CD14-positive monocyte (primary cell): ENCODE measurements at regions not wholly inside any gene's neighbourhood (a gene's known extent, or its start where the extent isn't known, plus 50 kb on each side); places are given as distances from the start of the nearest gene placed in this dataset.

Experiments
- DNase-seq, 3 donors: peaks; one replicate each; pipeline ENCODE4 v3.0.0-alpha.2; 2011 to 2022
- H2AFZ ChIP-seq: 2 replicates; pipeline ENCODE4 v1.6.0; 2012; ENCODE audit warnings: mild to moderate bottlenecking, low read depth, low read length, inconsistent platforms; ENCODE audit not compliant: insufficient read depth, poor library complexity, severe bottlenecking
- H3K27ac ChIP-seq, 2 donors: 1 replicate in 1 of 2; 2 replicates in 1 of 2; pipeline ENCODE4 v1.5.1; 2012 to 2013; ENCODE audit warnings: low read length in 2 of 2, control low read depth in 1 of 2, inconsistent platforms in 1 of 2, low read depth in 1 of 2, mild to moderate bottlenecking in 1 of 2
- H3K27me3 ChIP-seq, 2 donors: one replicate each; pipeline versions ENCODE4 v1.6.0 to v1.6.1; 2011 to 2013; ENCODE audit warnings: low read length in 2 of 2; ENCODE audit not compliant: control insufficient read depth in 2 of 2, insufficient read depth in 2 of 2
- H3K36me3 ChIP-seq, 2 donors: replicated peaks in 1 of 2; 1 replicate in 1 of 2; 2 replicates in 1 of 2; pipeline versions ENCODE4 v1.5.1 to v1.6.1; 2012 to 2013; ENCODE audit warnings: low read length in 2 of 2, control low read depth in 1 of 2, inconsistent platforms in 1 of 2, mild to moderate bottlenecking in 1 of 2; ENCODE audit not compliant: insufficient read depth in 2 of 2, control insufficient read depth in 1 of 2
- H3K4me1 ChIP-seq, 2 donors: 1 replicate in 1 of 2; 2 replicates in 1 of 2; pipeline versions ENCODE4 v1.5.1 to v1.6.1; 2012 to 2013; ENCODE audit warnings: low read length in 2 of 2, control low read depth in 1 of 2, inconsistent platforms in 1 of 2, mild to moderate bottlenecking in 1 of 2, moderate library complexity in 1 of 2; ENCODE audit not compliant: insufficient read depth in 2 of 2, control insufficient read depth in 1 of 2
- H3K4me2 ChIP-seq: replicated peaks from 2 replicates; pipeline ENCODE3; 2012; ENCODE audit warnings: low read length, moderate library complexity, mild to moderate bottlenecking; ENCODE audit not compliant: poor library complexity, severe bottlenecking; ENCODE audit errors: extremely low read depth
- H3K4me3 ChIP-seq, 3 experiments: fragments of 200-600 bp in 1 of 3; sonication (generic) in 1 of 3; replicated peaks in 1 of 3; 1 replicate in 2 of 3; 2 replicates in 1 of 3; pipeline ENCODE4 v1.5.1; 2011 to 2013; ENCODE audit warnings: low read length in 3 of 3, mild to moderate bottlenecking in 3 of 3, control low read depth in 2 of 3, low read depth in 2 of 3, inconsistent platforms in 1 of 3, moderate library complexity in 1 of 3
- H3K79me2 ChIP-seq: 2 replicates; pipeline ENCODE4 v1.6.0; 2012; ENCODE audit warnings: mild to moderate bottlenecking, control low read depth, inconsistent platforms, low read length, moderate library complexity; ENCODE audit not compliant: insufficient read depth
- H3K9ac ChIP-seq: 2 replicates; pipeline ENCODE4 v1.6.0; 2017; ENCODE audit warnings: low read length, mild to moderate bottlenecking; ENCODE audit not compliant: insufficient read depth, poor library complexity, severe bottlenecking
- H3K9me3 ChIP-seq, 2 donors: replicated peaks in 1 of 2; 1 replicate in 1 of 2; 2 replicates in 1 of 2; pipeline versions ENCODE4 v1.5.1 to v1.6.1; 2012 to 2013; ENCODE audit warnings: low read length in 2 of 2, control low read depth in 1 of 2; ENCODE audit not compliant: control insufficient read depth in 1 of 2, insufficient read depth in 1 of 2
- H4K20me1 ChIP-seq: 2 replicates; pipeline ENCODE4 v1.6.0; 2012; ENCODE audit warnings: mild to moderate bottlenecking, low read length, control low read depth, moderate library complexity; ENCODE audit not compliant: insufficient read depth
- H3K27ac Mint-ChIP-seq, 7 donors: one replicate each; pipeline ENCODE4 v1.8.0; 2020; ENCODE audit warnings: mild to moderate bottlenecking in 7 of 7, mixed read lengths in 7 of 7, moderate library complexity in 6 of 7, inconsistent platforms in 2 of 7
- H3K27me3 Mint-ChIP-seq, 3 donors: one replicate each; pipeline ENCODE4 v1.8.0; 2021 to 2022; ENCODE audit warnings: low read depth in 3 of 3, mild to moderate bottlenecking in 3 of 3, mixed read lengths in 3 of 3, moderate library complexity in 3 of 3, inconsistent platforms in 1 of 3
- H3K36me3 Mint-ChIP-seq, 2 donors: one replicate each; pipeline ENCODE4 v1.8.0; 2020; ENCODE audit warnings: mixed read lengths in 2 of 2, inconsistent platforms in 1 of 2, mild to moderate bottlenecking in 1 of 2
- H3K4me1 Mint-ChIP-seq: one replicate; pipeline ENCODE4 v1.8.0; 2020; ENCODE audit warnings: mild to moderate bottlenecking, mixed read lengths
- H3K4me3 Mint-ChIP-seq, 2 donors: one replicate each; pipeline ENCODE4 v1.8.0; 2020; ENCODE audit warnings: mild to moderate bottlenecking in 2 of 2, mixed read lengths in 2 of 2, moderate library complexity in 1 of 2
- H3K9me3 Mint-ChIP-seq, 7 donors: one replicate each; pipeline ENCODE4 v1.8.0; 2020 to 2022; ENCODE audit warnings: mixed read lengths in 7 of 7, mild to moderate bottlenecking in 6 of 7, moderate library complexity in 6 of 7, inconsistent platforms in 2 of 7
- WGBS: methylation state at CpG from one replicate; pipeline ENCODE4 v1.1.5; 2013; ENCODE audit warnings: missing lambda C conversion rate; ENCODE audit not compliant: insufficient coverage; 5-methylcytosine and 5-hydroxymethylcytosine counted together
- intact Hi-C, 2 donors: fragments of 100-400 bp; cut with micrococcal nuclease; formaldehyde crosslinking; loops; one replicate each; pipeline versions ENCODE4 v1.15.0 to v1.15.1; 2023
- TF ChIP-seq, protein P1 (sequence below): fragments of 200-600 bp; IDR thresholded peaks from one replicate; pipeline ENCODE4 v1.8.0; 2022; ENCODE audit warnings: antibody characterized with exemption, mild to moderate bottlenecking

DNA sequence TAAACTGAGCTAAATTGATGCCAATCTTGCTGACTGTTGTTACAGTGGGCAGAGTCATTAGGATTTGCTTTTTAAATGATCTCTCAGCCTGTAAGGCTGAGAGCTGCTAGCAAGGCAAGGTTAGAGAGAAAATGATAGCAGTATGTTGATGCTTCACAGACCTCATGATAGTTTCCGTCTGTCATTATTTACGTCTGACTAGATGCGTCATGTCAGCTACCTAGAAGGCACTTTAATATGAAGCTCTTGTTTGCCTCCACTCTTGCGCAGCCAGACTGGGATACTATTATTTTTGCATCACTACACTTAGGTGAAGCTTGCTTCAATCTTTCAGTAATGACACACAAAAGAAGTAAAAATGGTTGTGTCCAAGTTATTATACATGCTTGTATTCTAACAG, 313.8 kb downstream of the LNPK start:
- no peak for DNase-seq
- Histone ChIP-seq H3K4me2 (no peak overlapping the region), H3K36me3 (no peaks in the 10 kb centered on the region), H3K9ac (no peak overlapping the region), H3K9me3 (no peaks in the 10 kb centered on the region), H3K79me2 (no peaks in the 10 kb centered on the region), H3K4me1 (no peaks in the 10 kb centered on the region), H2AFZ (no peak overlapping the region), H3K27me3 (peaks cover 3% of the 10 kb centered on the region in 2 donors), H3K4me3 (no peak overlapping the region), H4K20me1 (no peaks in the 10 kb centered on the region), H3K27ac (no peak overlapping the region)
- H3K9me3 Mint-ChIP-seq, result peaks cover 0 to 3% (median 0%) of the 10 kb centered on the region in 7 donors
- no peak overlapping the region for H3K4me3 Mint-ChIP-seq
- intact Hi-C loops, result loop anchor here (10.0 kb wide), 1 partner anchor 407 kb away; the partner anchor contains the start of genes HOXD12 (in 2 of the 2) and HOXD13 (in 2 of the 2)
- H3K27me3 Mint-ChIP-seq, result peaks cover 0 to 6% (median 3%) of the 10 kb centered on the region in 3 donors
- no peak overlapping the region for H3K27ac Mint-ChIP-seq
- TF ChIP-seq, protein P1, sequence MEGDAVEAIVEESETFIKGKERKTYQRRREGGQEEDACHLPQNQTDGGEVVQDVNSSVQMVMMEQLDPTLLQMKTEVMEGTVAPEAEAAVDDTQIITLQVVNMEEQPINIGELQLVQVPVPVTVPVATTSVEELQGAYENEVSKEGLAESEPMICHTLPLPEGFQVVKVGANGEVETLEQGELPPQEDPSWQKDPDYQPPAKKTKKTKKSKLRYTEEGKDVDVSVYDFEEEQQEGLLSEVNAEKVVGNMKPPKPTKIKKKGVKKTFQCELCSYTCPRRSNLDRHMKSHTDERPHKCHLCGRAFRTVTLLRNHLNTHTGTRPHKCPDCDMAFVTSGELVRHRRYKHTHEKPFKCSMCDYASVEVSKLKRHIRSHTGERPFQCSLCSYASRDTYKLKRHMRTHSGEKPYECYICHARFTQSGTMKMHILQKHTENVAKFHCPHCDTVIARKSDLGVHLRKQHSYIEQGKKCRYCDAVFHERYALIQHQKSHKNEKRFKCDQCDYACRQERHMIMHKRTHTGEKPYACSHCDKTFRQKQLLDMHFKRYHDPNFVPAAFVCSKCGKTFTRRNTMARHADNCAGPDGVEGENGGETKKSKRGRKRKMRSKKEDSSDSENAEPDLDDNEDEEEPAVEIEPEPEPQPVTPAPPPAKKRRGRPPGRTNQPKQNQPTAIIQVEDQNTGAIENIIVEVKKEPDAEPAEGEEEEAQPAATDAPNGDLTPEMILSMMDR, result no peak
- H3K4me1 Mint-ChIP-seq, result no peaks in the 10 kb centered on the region
- WGBS, result 100% methylated on average over 2 of the region's 4 CpGs
- no peaks in the 10 kb centered on the region for H3K36me3 Mint-ChIP-seq

DNA sequence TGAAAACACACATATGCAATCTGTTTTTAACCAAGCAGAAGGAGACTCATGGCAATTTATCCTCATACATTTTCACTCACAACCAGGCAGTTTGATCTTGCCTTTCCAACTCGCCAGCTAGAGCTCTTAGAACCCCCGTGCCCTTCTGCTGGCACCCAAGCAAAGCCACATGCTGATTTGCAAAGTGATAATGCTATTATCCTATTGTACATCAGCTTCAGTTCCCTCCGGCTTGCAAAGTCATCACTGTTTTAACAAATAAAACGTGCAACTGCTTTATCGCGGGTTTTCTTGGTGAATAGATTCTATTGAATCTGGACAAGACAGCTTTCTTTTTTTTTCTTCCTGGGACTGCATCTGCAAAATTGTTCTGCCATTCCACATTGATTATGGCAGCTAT, 314.6 kb downstream of the LNPK start:
- peaks cover 0 to 3% (median 0%) of the 10 kb centered on the region in 7 donors for H3K9me3 Mint-ChIP-seq
- Histone ChIP-seq H3K27ac (no peak overlapping the region), H3K4me3 (no peak overlapping the region), H3K9ac (no peak overlapping the region), H3K4me1 (no peaks in the 10 kb centered on the region), H2AFZ (no peak overlapping the region), H3K27me3 (peaks cover 3% of the 10 kb centered on the region in 2 donors), H3K9me3 (no peaks in the 10 kb centered on the region), H3K36me3 (no peaks in the 10 kb centered on the region), H3K4me2 (no peak overlapping the region), H4K20me1 (no peaks in the 10 kb centered on the region), H3K79me2 (no peaks in the 10 kb centered on the region)
- no peak for DNase-seq
- peaks cover 0 to 6% (median 3%) of the 10 kb centered on the region in 3 donors for H3K27me3 Mint-ChIP-seq
- H3K4me1 Mint-ChIP-seq, result no peaks in the 10 kb centered on the region
- no peak overlapping the region for H3K27ac Mint-ChIP-seq
- no peak overlapping the region for H3K4me3 Mint-ChIP-seq
- intact Hi-C loops, result loop anchor here (10.0 kb wide), 1 partner anchor 407 kb away; the partner anchor contains the start of genes HOXD12 (in 2 of the 2) and HOXD13 (in 2 of the 2)
- TF ChIP-seq, protein P1, result no peak
- WGBS, result 79% methylated on average over 6 of the region's 6 CpGs
- H3K36me3 Mint-ChIP-seq, result no peaks in the 10 kb centered on the region
